Fibroblast of skin of right biceps (primary cell): ENCODE measurements at regions not wholly inside any gene's neighbourhood (a gene's known extent, or its start where the extent isn't known, plus 50 kb on each side); places are given as distances from the start of the nearest gene placed in this dataset.

Source experiments
- DNase-seq: peaks from one replicate; pipeline ENCODE4 v3.0.0-alpha.2; 2013

DNA sequence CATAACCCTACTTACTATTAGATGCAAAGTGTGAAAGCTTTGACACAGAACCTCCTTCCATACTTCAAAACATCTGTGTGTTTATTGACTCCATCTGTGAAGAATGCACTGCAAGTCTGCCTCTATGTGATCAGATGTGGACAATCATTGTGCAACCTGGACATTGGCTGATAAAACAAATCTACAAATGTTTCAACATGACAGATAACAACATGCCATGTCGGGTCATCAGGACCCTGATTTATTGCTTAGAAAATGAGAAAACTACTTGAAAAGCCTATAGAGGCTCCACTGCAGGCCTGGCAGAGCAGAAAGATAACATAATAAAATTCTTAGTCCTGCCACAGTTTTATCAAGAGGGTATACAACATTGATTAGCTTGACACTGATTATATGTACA, 1286.4 kb downstream of the GRIK2 start:
- no peak for DNase-seq

- DNase-seq, result no peak
Observed at GRCh38 chr6:102677225-102677624, 1283.7 kb downstream of the GRIK2 start.

DNA sequence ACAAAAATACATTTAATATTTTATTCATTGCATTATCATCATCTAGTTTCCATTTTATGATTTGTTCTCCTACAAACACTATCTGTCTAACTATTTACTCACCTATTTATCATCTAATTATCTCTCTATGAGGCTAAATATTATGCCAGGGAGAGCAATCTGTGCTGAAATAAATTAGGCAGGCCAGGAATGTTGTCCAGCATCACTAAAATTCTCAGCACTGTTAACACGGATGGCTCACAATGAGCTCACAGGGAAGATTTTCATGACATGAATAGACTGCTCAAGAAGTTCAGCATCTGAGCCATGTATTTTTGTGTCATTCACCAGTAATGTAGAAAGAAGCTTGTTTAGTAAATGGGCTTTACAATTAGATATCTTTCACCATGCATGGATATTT, 1277.2 kb downstream of the GRIK2 start:
- no peak for DNase-seq

DNA sequence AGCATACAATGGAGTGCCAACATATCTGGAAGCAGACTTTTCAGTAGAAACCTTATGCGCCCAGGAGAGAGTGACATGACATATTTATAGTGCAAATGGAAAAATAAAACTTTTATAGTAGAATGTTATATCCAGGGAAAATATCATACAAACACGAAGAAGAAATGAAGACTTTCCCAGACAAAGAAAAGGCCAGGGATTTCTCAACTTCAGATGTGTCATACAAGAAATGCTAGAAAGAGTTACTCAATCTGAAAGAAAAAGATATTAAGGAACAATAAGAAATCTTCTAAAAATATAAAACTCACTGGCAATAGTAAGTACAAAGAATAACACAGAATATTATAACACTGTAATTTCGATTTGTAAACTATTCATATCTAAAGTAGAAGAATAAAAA, 1269.3 kb downstream of the GRIK2 start:
- no peak for DNase-seq

DNA sequence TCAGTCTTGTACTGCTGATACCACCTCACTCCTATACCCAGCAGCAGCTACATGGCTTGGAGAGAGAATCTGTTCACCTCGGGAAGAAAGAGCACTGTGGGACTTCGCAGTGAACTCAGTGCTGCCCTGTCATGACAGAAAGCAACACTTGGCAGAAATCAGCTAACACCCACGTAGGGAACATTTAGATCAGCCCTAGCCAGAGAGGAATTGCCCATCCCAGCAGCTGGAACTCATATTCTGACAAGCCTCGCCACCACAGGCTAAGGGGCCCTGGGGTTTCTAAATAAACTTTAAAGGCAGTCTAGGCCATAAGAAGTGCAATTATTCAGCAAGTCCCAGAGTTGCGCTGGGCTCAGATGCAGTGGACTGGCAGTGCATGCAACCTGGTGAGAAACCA, 1266.8 kb downstream of the GRIK2 start:
- no peak for DNase-seq

GRCh38 chr6:102655823-102656222, 1262.3 kb downstream of the GRIK2 start:
- no peak for DNase-seq

GRCh38 chr6:102641426-102641825, 1247.9 kb downstream of the GRIK2 start:
- DNase-seq, result no peak

GRCh38 chr6:102631921-102632320, 1238.4 kb downstream of the GRIK2 start:
- DNase-seq, result no peak

DNA sequence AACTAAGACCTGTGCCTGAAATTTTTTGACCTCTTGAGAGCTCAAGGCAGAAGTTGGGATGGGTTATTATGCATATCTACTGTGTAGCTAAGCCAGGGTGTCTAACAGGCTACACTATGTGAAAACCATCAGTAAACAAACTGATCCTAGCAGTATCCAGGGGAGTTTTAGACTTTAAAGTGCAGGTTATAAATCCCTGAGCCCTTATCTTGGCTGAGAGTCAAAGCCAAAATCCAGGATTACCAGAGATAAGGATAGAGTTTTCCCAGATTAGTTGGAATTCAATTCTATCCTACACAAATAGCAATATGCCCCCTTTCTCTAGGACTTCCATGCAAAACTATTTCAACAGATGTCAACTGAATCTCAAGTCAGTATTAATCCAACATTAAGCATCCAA, 1229.7 kb downstream of the GRIK2 start:
- DNase-seq, result no peak

DNA sequence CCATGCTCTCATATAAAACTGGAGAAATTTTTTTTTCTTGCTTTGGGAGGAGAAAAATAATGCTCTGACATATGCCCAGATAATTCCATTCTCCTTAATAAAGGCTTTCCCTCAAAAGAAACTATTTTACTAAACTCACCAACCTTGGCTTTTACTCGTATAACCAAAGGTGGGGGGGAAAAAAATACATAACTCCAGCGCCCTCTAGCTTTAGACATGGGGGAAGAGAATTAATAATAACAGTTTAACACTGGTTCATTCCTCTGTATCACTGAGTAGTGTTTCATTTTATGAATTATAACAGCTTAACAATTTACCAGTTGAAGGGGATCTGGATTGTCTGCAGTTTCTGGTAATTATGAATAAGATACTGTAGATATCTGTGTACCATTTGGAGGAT, 1226.1 kb downstream of the GRIK2 start:
- peak; percentile 10 for DNase-seq

DNA sequence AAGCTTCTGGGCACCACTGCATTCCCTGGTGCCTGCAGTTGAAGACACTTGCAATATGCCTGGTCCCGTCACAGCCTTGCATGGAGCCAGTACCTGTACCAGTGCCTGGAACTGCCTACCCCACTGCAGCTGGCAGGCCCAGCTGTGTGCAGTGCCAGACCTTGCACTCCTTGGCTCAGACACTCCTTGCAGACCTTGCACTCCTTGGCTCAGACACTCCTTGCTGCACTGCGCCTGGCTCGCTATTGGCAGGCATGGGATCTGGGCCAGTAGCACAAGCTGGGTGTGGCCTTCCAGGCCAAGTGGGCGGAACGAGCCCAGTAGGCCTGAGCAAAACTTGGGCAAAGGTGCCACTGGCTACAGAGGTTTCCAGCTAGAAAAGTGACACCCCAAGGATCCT, 1189.1 kb downstream of the GRIK2 start:
- no peak for DNase-seq

DNA sequence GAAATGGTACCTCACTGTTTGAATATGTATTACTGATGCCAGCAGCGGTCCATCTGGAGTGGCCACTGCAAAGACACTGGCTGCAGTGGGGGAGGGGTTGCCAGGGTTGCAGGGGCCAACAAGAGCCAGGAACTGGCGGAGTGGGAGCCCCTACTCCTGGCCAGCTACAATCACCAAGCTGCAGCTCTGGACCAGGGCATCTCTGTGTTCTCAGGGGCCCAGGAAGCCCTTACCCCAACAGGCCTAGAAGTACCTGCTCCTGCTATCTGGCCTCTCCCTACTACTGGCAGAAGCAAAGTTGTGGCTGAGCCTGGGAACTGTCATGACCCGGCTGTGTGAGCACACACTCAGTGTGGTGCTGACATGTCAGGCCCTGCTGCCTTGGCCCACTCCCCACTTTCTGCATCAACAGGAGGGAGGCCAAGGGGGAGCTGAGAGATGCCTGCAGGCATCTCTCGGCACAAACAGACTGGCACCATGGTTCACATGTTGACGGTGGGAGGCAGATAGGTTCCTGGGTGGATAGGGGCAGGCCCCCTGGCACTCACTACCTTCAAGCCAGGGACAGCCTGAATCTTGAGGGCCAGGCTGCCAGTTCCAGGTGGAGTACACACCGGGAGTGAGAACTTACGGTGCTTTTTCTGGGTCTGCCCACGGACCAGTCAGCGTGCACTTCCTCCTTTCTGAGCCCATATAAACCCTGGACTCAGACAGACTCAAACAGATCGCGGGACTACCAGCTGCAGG, 1188.0 kb downstream of the GRIK2 start:
- DNase-seq, result no peak

GRCh38 chr6:102571236-102571908, 1177.9 kb downstream of the GRIK2 start:
- DNase-seq, result peak; percentile 34

GRCh38 chr6:102562713-102563112, 1169.2 kb downstream of the GRIK2 start:
- DNase-seq, result no peak

GRCh38 chr6:102553214-102553613, 1159.7 kb downstream of the GRIK2 start:
- DNase-seq, result no peak

- DNase-seq, result no peak
Observed at GRCh38 chr6:102549221-102549874, 1155.8 kb downstream of the GRIK2 start.

- no peak for DNase-seq
Observed at GRCh38 chr6:102525336-102525735, 1131.8 kb downstream of the GRIK2 start.

- DNase-seq, result no peak
Observed at GRCh38 chr6:102520966-102521365, 1127.5 kb downstream of the GRIK2 start.

- no peak for DNase-seq
Observed at GRCh38 chr6:102517506-102517905, 1124.0 kb downstream of the GRIK2 start.

DNA sequence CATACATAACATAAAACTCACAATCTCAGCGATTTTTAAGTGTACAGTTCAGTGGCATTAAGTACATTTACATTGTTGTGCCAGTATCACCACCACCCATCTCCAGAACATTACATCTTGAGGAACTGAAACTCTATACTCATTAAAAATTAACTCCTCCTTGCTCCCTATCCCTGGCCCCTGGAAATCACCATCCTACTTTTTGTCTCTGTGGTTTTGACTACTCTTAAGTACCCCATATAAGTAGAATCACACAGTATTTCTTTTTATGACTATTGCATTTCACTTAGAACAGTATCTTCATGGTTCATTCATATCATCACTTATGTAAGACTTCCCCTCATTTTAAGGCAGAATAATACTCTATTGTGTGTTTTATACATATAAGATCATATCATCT, 1108.1 kb downstream of the GRIK2 start:
- no peak for DNase-seq

- DNase-seq, result no peak
Observed at GRCh38 chr6:102494808-102495207, 1101.3 kb downstream of the GRIK2 start.

GRCh38 chr6:102493485-102493884, 1100.0 kb downstream of the GRIK2 start:
- DNase-seq, result no peak

- DNase-seq, result peak; percentile 74
Observed at GRCh38 chr6:102488729-102489128, 1095.2 kb downstream of the GRIK2 start.

DNA sequence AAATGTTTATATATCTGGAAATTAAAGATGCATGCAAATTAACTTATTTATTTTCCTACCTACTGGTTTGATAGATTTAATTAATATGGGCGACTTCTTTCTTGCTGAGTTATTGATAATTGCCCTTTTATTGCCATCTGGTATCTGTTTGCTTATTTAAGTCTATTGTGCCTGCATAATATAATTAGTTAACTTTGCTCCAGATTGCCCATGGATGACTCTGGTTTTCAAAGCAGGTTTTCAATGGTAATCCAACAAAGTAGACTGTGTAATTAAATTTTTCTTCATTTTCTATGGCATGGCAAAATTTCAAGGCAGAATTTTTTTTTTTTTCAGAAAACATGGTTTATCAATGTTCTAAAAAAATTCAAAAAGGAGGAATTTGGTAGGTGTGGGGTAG, 1092.0 kb downstream of the GRIK2 start:
- no peak for DNase-seq
